ENCODE measurements at regions not wholly inside any gene's neighbourhood (a gene's known extent, or its start where the extent isn't known, plus 50 kb on each side); places are given as distances from the start of the nearest gene placed in this dataset.
"Not testable (repeated sequence)": the region's sequence is repeated elsewhere in the genome, so short reads cannot be mapped to it uniquely, and the experiment has no call there.

- H3K27me3 Mint-ChIP-seq; intact Hi-C loops (cut with DNase I, micrococcal nuclease); H3K27ac Mint-ChIP-seq; H3K27ac ChIP-seq (ENCODE audit: low read depth in 1 of 2, low read length in 2 of 2); ATAC-seq (ENCODE audit: poor library complexity); CTCF ChIA-PET; DNase-seq; H3K4me1 ChIP-seq (ENCODE audit: insufficient read depth, low read length); H3K27me3 ChIP-seq (ENCODE audit: control insufficient read depth in 1 of 2, insufficient read depth in 2 of 2, low read length in 2 of 2); H3K4me3 Mint-ChIP-seq; POLR2A ChIA-PET; H3K4me1 Mint-ChIP-seq (ENCODE audit: low read depth); H3K4me3 ChIP-seq (ENCODE audit: low read length); H3K36me3 ChIP-seq (ENCODE audit: insufficient read depth, low read length): not testable (repeated sequence)
- peaks cover 13 to 82% of the 10 kb centered on the region in 2 experiments for H3K9me3 ChIP-seq (ENCODE audit: control insufficient read depth in 1 of 2, insufficient read depth in 1 of 2, low read length in 2 of 2)
- peaks cover 17% of the 10 kb centered on the region for H3K36me3 Mint-ChIP-seq (ENCODE audit: low read depth)
- H3K9me3 Mint-ChIP-seq: peaks cover 29% of the 10 kb centered on the region
Measured at GRCh38 chr22:11029967-11030366, 4498.0 kb upstream of the OR11H1 start.

GRCh38 chr22:11030571-11031410, 4497.2 kb upstream of the OR11H1 start:
- H3K27me3 Mint-ChIP-seq; H3K4me3 Mint-ChIP-seq; H3K36me3 ChIP-seq (ENCODE audit: insufficient read depth, low read length); intact Hi-C loops (cut with DNase I, micrococcal nuclease); H3K4me3 ChIP-seq (ENCODE audit: low read length); H3K4me1 Mint-ChIP-seq (ENCODE audit: low read depth); POLR2A ChIA-PET; DNase-seq; H3K4me1 ChIP-seq (ENCODE audit: insufficient read depth, low read length); CTCF ChIA-PET; H3K27me3 ChIP-seq (ENCODE audit: control insufficient read depth in 1 of 2, insufficient read depth in 2 of 2, low read length in 2 of 2); ATAC-seq (ENCODE audit: poor library complexity); H3K27ac ChIP-seq (ENCODE audit: low read depth in 1 of 2, low read length in 2 of 2); H3K27ac Mint-ChIP-seq: not testable (repeated sequence)
- peaks cover 20 to 82% of the 10 kb centered on the region in 2 experiments for H3K9me3 ChIP-seq (ENCODE audit: control insufficient read depth in 1 of 2, insufficient read depth in 1 of 2, low read length in 2 of 2)
- H3K9me3 Mint-ChIP-seq: peaks cover 31% of the 10 kb centered on the region
- peaks cover 19% of the 10 kb centered on the region for H3K36me3 Mint-ChIP-seq (ENCODE audit: low read depth)

- H3K36me3 Mint-ChIP-seq (ENCODE audit: low read depth): peaks cover 26% of the 10 kb centered on the region
- POLR2A ChIA-PET; H3K4me3 Mint-ChIP-seq; DNase-seq; ATAC-seq (ENCODE audit: poor library complexity); H3K27ac Mint-ChIP-seq; H3K27me3 ChIP-seq (ENCODE audit: control insufficient read depth in 1 of 2, insufficient read depth in 2 of 2, low read length in 2 of 2); H3K4me3 ChIP-seq (ENCODE audit: low read length); H3K4me1 Mint-ChIP-seq (ENCODE audit: low read depth); H3K4me1 ChIP-seq (ENCODE audit: insufficient read depth, low read length); H3K36me3 ChIP-seq (ENCODE audit: insufficient read depth, low read length); CTCF ChIA-PET; intact Hi-C loops (cut with DNase I, micrococcal nuclease); H3K27ac ChIP-seq (ENCODE audit: low read depth in 1 of 2, low read length in 2 of 2); H3K27me3 Mint-ChIP-seq: not testable (repeated sequence)
- H3K9me3 Mint-ChIP-seq: peaks cover 37% of the 10 kb centered on the region
- peaks cover 27 to 81% of the 10 kb centered on the region in 2 experiments for H3K9me3 ChIP-seq (ENCODE audit: control insufficient read depth in 1 of 2, insufficient read depth in 1 of 2, low read length in 2 of 2)
Measured at GRCh38 chr22:11032115-11032514, 4495.9 kb upstream of the OR11H1 start.

- H3K4me1 Mint-ChIP-seq (ENCODE audit: low read depth); intact Hi-C loops (cut with DNase I, micrococcal nuclease); ATAC-seq (ENCODE audit: poor library complexity); H3K4me3 ChIP-seq (ENCODE audit: low read length); H3K27ac ChIP-seq (ENCODE audit: low read depth in 1 of 2, low read length in 2 of 2); H3K27me3 Mint-ChIP-seq; DNase-seq; H3K4me1 ChIP-seq (ENCODE audit: insufficient read depth, low read length); POLR2A ChIA-PET; H3K36me3 ChIP-seq (ENCODE audit: insufficient read depth, low read length); H3K27ac Mint-ChIP-seq; CTCF ChIA-PET; H3K4me3 Mint-ChIP-seq; H3K27me3 ChIP-seq (ENCODE audit: control insufficient read depth in 1 of 2, insufficient read depth in 2 of 2, low read length in 2 of 2): not testable (repeated sequence)
- peaks cover 30% of the 10 kb centered on the region for H3K9me3 Mint-ChIP-seq
- peaks cover 42 to 86% of the 10 kb centered on the region in 2 experiments for H3K9me3 ChIP-seq (ENCODE audit: control insufficient read depth in 1 of 2, insufficient read depth in 1 of 2, low read length in 2 of 2)
- peaks cover 36% of the 10 kb centered on the region for H3K36me3 Mint-ChIP-seq (ENCODE audit: low read depth)
Measured at GRCh38 chr22:11034660-11034987, 4493.4 kb upstream of the OR11H1 start.

- H3K4me1 Mint-ChIP-seq (ENCODE audit: low read depth): not testable (repeated sequence)
Measured at GRCh38 chr22:11035031-11035873, 4492.7 kb upstream of the OR11H1 start.

GRCh38 chr22:11037314-11037713, 4490.7 kb upstream of the OR11H1 start:
- DNase-seq; H3K4me1 Mint-ChIP-seq (ENCODE audit: low read depth); H3K27ac Mint-ChIP-seq; H3K27ac ChIP-seq (ENCODE audit: low read depth in 1 of 2, low read length in 2 of 2); H3K4me1 ChIP-seq (ENCODE audit: insufficient read depth, low read length); H3K27me3 Mint-ChIP-seq; CTCF ChIA-PET; H3K4me3 Mint-ChIP-seq; intact Hi-C loops (cut with DNase I, micrococcal nuclease); ATAC-seq (ENCODE audit: poor library complexity); H3K27me3 ChIP-seq (ENCODE audit: control insufficient read depth in 1 of 2, insufficient read depth in 2 of 2, low read length in 2 of 2); POLR2A ChIA-PET; H3K36me3 ChIP-seq (ENCODE audit: insufficient read depth, low read length); H3K4me3 ChIP-seq (ENCODE audit: low read length): not testable (repeated sequence)
- Mint-ChIP-seq H3K36me3 (ENCODE audit: low read depth) (peaks cover 37% of the 10 kb centered on the region), H3K9me3 (peaks cover 34% of the 10 kb centered on the region)
- H3K9me3 ChIP-seq (ENCODE audit: control insufficient read depth in 1 of 2, insufficient read depth in 1 of 2, low read length in 2 of 2): peaks cover 45 to 75% of the 10 kb centered on the region in 2 experiments

More at GRCh38 chr22:11035031-11035873, 4492.7 kb upstream of the OR11H1 start:
- H3K36me3 ChIP-seq (ENCODE audit: insufficient read depth, low read length); POLR2A ChIA-PET; intact Hi-C loops (cut with DNase I, micrococcal nuclease); H3K4me3 Mint-ChIP-seq; CTCF ChIA-PET; ATAC-seq (ENCODE audit: poor library complexity); DNase-seq; H3K27me3 ChIP-seq (ENCODE audit: control insufficient read depth in 1 of 2, insufficient read depth in 2 of 2, low read length in 2 of 2); H3K4me3 ChIP-seq (ENCODE audit: low read length); H3K27me3 Mint-ChIP-seq; H3K27ac ChIP-seq (ENCODE audit: low read depth in 1 of 2, low read length in 2 of 2); H3K4me1 ChIP-seq (ENCODE audit: insufficient read depth, low read length); H3K27ac Mint-ChIP-seq: not testable (repeated sequence)
- peaks cover 45 to 85% of the 10 kb centered on the region in 2 experiments for H3K9me3 ChIP-seq (ENCODE audit: control insufficient read depth in 1 of 2, insufficient read depth in 1 of 2, low read length in 2 of 2)
- Mint-ChIP-seq H3K9me3 (peaks cover 26% of the 10 kb centered on the region), H3K36me3 (ENCODE audit: low read depth) (peaks cover 33% of the 10 kb centered on the region)

All from CD4-positive, alpha-beta T cell (primary cell).